ENCODE measurements at regions not wholly inside any gene's neighbourhood (a gene's known extent, or its start where the extent isn't known, plus 50 kb on each side); places are given as distances from the start of the nearest gene placed in this dataset.

- TF ChIP-seq CTCF (IDR thresholded peaks at IDR 0.05; ENCODE audit: low read depth, low read length, poor library complexity, severe bottlenecking) (peak; percentile 57), EZH2phosphoT487 (IDR thresholded peaks at IDR 0.05; ENCODE audit: borderline replicate concordance, low read length) (no peak)
Observed at GRCh38 chr6:2596222-2596621, 154.5 kb downstream of the MYLK4 start.

All from DOHH2 (cell line).